Bronchial epithelial cell (primary cell): ENCODE measurements at regions not wholly inside any gene's neighbourhood (a gene's known extent, or its start where the extent isn't known, plus 50 kb on each side); places are given as distances from the start of the nearest gene placed in this dataset.

Source experiments
- DNase-seq: peaks from one replicate; pipeline ENCODE4 v3.0.0-alpha.2; 2010; ENCODE audit warnings: low read depth
- FAIRE-seq: peaks from 2 replicates; lab custom pipeline; 2011; peaks lifted over from hg19 to GRCh38; lab: Jason Lieb, UNC
- H3K27me3 ChIP-seq: 2 replicates; pipeline ENCODE4 v1.5.1; 2011; ENCODE audit warnings: low read length; ENCODE audit not compliant: control insufficient read depth, insufficient read depth
- H3K36me3 ChIP-seq: 2 replicates; pipeline ENCODE4 v1.5.1; 2011; ENCODE audit warnings: low read length; ENCODE audit not compliant: control insufficient read depth, insufficient read depth
- H3K4me3 ChIP-seq: 2 replicates; pipeline ENCODE4 v1.5.1; 2011; ENCODE audit warnings: mild to moderate bottlenecking, low read depth, low read length, control low read depth
- TF ChIP-seq, protein P1 (sequence below): IDR thresholded peaks from 2 replicates; pipeline ENCODE4 v1.5.1; 2011; ENCODE audit warnings: mild to moderate bottlenecking, moderate library complexity, low read length, control low read depth, inconsistent platforms; ENCODE audit not compliant: insufficient read depth, severe bottlenecking

DNA sequence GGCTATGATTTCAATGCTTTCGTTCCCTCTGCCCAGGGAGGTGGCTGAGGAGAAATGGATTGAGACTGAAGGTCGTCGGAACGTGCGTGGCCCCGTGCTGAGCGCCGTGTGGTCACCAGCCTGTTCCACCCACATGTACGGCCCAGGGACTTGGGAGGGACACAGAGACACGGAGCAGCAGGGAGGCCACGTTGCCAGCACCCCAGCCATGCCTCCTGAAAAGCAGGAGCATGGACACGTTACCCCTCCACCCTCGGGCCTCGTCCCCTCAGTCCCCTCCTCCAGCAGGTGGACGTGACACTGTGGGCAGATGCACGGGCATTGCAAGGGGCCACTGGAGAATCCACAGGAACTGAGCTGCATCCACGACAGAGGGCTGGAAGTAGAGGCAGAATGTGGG, 133.1 kb upstream of the CST7 start:
- FAIRE-seq (no peak), DNase-seq (no peak)
- H3K4me3 ChIP-seq = no peak overlapping the region
- TF ChIP-seq, protein P1, sequence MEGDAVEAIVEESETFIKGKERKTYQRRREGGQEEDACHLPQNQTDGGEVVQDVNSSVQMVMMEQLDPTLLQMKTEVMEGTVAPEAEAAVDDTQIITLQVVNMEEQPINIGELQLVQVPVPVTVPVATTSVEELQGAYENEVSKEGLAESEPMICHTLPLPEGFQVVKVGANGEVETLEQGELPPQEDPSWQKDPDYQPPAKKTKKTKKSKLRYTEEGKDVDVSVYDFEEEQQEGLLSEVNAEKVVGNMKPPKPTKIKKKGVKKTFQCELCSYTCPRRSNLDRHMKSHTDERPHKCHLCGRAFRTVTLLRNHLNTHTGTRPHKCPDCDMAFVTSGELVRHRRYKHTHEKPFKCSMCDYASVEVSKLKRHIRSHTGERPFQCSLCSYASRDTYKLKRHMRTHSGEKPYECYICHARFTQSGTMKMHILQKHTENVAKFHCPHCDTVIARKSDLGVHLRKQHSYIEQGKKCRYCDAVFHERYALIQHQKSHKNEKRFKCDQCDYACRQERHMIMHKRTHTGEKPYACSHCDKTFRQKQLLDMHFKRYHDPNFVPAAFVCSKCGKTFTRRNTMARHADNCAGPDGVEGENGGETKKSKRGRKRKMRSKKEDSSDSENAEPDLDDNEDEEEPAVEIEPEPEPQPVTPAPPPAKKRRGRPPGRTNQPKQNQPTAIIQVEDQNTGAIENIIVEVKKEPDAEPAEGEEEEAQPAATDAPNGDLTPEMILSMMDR = no peak
- H3K36me3 ChIP-seq = no peaks in the 10 kb centered on the region
- H3K27me3 ChIP-seq = no peaks in the 10 kb centered on the region

DNA sequence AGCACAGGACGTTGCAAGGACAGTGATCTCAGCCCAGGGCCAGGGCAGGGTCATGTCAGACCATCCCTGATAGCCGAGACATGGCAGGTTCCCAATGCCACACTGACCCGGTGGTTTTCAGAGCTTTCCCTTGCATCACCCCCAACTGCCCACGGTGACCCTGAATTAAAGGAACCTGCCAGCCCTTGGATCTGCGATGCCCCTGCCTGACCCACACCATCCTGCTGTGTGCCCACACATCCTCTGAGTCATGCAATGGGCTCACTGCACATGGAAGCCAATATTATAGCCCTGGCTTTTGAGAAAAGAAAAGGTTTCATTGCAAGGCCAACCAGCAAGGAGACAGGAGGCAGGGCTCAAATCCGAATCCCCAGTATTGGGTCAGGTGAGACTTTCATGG, 132.6 kb upstream of the CST7 start:
- TF ChIP-seq, protein P1 = no peak
- Histone ChIP-seq H3K36me3 (no peaks in the 10 kb centered on the region), H3K27me3 (no peaks in the 10 kb centered on the region), H3K4me3 (no peak overlapping the region)
- no peak for DNase-seq
- FAIRE-seq = no peak

DNA sequence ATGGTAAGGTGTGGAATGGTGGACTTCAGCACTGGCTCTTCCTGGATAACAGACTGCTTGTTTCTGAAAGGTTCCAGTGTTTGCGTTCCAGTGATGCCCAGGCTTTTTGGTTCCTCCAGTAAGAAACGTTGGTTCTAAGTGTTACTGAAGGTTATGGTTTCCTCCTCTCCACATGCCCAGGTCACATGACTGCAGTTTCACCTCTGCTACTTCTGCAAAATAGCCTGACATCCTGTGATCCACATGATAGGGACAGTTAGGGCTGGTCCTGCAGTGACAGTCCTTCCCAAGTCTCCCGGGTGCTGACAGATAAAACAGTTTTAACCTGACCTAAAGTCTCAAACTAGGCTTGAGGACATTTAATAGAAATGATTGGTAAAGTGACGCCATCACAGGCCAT, 132.2 kb upstream of the CST7 start:
- TF ChIP-seq, protein P1 = no peak
- Histone ChIP-seq H3K4me3 (no peak overlapping the region), H3K36me3 (no peaks in the 10 kb centered on the region), H3K27me3 (no peaks in the 10 kb centered on the region)
- no peak for FAIRE-seq
- no peak for DNase-seq

DNA sequence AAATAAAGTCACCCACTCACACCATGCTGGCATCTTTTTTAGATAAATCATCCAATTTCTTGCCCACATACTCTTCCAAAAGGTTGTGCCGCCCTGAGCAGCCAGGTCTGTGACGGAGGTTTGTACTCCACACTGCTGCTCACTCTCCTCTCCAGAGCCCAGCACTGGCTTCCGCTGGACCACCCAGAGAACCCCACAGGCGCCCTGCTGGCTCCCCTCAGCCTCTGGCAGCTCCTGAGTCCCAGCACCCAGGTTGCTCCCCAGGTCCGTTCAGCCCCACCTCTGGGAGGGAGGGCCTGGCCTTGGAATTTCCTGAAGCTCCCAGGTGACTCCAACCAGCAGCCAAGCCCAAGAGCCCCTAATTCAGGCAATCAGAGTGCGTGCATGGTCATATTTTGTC, 131.7 kb upstream of the CST7 start:
- Histone ChIP-seq H3K36me3 (no peaks in the 10 kb centered on the region), H3K27me3 (no peaks in the 10 kb centered on the region), H3K4me3 (no peak overlapping the region)
- FAIRE-seq (no peak), DNase-seq (no peak)
- TF ChIP-seq, protein P1 = no peak

DNA sequence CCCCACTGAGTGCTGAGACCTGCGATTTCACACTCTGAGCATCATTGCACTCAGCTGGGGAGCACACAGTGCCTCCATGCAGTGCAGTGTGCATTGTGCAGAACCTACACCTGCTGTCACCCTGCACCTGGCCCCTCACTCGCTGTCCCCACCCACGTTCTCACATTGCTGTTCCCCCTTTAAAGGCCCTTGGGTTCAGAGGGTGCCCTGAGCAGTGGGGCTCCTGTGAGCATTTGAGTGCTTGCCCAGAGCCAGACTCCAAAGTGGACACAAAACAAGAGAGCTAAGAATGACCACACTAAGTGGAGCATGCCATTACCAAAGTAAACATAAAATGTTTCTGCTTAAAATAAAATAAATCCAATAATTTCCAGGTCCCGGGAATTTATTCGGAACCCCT, 131.0 kb upstream of the CST7 start:
- no peak overlapping the region for H3K4me3 ChIP-seq
- H3K36me3 ChIP-seq = no peaks in the 10 kb centered on the region
- no peak for FAIRE-seq
- H3K27me3 ChIP-seq = no peaks in the 10 kb centered on the region
- TF ChIP-seq, protein P1 = no peak
- DNase-seq = no peak

DNA sequence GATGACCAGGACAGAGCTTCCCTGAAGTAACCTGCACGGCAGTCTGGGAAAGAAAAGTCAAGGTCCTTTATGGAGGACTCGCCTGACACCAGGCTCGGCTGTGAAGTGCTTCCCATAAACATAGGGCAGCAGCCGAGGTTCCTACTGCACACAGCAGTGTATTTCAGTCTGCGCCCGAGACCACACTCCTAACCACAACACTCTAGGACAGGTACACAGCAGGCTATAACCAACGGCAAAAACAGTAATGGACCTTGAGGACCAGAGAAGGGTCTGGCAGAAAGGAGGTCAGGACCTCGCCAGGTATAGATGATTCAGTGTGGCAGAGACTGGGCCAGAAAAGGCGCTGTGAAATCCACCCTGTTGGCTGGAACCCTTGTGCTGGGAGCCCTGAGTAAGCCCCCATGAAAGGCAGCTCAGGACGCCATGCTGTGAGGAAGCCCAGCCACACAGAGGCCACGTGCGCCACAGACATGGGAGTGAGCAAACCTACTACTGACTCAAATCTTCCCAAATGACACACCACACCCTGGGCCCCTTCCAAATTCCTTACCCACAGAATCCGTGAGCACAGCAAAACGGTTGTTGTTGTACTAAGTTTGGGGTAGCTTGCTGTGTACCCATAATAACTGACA, 129.6 kb upstream of the CST7 start:
- TF ChIP-seq, protein P1 = no peak
- Histone ChIP-seq H3K4me3 (no peak overlapping the region), H3K27me3 (no peaks in the 10 kb centered on the region), H3K36me3 (no peaks in the 10 kb centered on the region)
- peak; percentile 32 for FAIRE-seq
- DNase-seq = no peak
